ENCODE measurements at regions not wholly inside any gene's neighbourhood (a gene's known extent, or its start where the extent isn't known, plus 50 kb on each side); places are given as distances from the start of the nearest gene placed in this dataset.

DNA sequence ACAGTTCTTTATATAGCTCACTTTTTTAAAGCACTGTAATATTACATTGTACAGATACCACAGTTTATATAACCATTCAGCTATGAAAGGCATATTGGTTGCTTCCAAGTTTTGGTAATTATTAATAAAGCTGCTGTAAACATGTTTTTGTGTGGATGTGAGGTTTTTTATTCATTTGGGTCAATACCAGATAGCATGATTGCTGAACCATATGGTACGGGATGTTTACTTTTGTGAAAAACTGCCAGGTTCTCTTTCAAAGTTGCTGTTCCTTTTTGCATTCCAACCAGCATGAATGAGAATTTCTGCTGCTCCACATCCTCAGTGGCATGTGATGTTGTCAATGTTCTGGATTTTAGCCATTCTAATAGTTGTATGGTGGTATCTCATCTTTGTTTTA is 439.6 kb upstream of the NMUR2 start:
- FAIRE-seq, result no peak
- DNase-seq (ENCODE audit: low spot score in 2 of 2), result no peak

DNA sequence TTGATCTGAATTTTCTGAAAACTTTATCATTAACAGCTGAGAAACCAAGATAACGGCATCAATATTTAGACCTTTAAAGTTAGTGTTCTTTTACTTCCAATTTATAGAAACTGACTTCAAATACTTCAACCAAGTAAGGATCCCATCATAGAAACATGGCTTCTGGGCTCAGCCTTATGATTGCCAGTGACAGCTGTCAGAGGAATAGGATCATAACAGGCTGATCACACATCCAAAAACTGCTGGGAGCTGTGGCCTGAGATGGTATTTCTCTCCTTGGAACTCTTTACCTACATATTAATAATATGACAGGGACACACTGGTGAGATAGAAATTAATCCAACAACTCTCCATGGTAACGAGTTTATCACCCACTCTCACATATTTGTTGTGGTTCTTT is 448.3 kb upstream of the NMUR2 start:
- FAIRE-seq, result no peak
- DNase-seq (ENCODE audit: low spot score in 2 of 2), result no peak

DNA sequence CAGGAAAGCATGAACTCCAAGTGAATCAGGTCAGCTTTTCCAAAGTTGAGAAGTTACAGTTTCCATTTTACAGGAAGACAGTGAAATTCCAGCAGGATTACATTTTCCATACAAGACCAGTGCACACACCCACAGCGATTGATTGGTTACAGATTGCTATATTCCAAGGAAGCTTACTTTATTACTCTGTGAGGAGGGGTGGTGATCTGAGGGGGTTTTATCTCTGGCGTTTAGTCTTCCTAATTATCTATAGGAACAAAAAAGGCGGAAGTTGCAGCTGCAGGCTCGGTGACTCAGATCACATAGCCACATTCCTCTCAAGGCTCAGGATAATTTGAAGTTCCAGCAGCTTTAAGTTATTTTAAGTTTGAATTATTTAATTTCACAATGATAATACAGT is 450.4 kb upstream of the NMUR2 start:
- FAIRE-seq, result no peak
- DNase-seq (ENCODE audit: low spot score in 2 of 2), result no peak

DNA sequence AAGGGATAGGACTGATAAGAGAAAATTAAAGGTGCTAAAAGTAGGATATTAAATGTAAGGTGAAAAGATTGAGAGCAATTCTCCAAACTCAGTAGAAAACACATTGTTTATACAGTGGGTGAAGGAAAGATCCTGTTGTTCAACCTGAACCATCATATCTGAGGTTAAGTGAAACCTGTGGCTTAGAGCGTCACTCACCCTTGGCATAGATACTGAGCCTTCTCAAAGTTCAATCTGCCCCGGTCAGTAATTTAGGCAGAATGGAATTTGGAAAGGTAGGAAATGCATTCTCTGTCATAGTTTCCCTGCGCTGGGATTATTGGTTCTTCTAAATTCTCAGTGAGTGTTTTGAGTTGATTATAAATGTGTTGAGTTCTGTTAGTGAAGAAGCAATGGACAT is 456.2 kb upstream of the NMUR2 start:
- FAIRE-seq (no peak), DNase-seq (ENCODE audit: low spot score in 2 of 2) (no peak)

DNA sequence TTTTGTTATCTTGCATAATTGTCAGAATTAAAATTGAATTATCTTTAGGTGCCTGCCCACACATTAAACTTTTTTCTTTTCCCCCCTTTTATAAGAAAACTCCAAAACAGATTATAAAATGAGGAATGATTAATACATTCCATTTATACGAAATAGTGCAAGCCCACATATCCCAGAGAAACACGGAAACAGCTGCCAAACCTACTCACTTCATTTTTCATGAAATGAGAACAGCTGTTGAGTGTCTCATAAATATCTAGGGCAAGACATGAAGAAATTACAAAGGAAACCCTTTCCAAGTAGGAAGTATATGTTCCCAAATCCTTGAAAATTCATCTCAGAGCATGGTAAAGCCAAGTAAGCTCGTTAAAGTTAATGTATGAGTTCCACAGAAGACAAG is 459.4 kb upstream of the NMUR2 start:
- FAIRE-seq (no peak), DNase-seq (ENCODE audit: low spot score in 2 of 2) (no peak)

DNA sequence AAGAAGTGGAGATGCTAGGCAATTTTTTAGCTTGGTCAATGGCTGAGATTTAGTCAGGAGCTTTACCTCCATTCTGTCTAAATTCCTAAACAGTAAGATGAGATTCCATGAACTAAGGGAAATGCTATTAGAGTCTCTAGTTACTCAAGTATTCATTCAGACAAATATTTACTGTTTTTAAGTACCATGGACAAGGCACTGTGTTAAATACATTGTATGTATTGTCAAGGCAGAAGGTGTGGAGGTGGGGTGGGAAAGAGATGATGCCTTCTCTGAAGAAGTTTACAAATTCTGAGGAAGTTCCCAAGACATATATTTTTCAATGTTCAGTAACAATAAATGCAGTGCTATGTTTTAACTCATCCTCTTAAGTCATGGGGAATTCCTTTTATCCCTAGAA is 459.9 kb upstream of the NMUR2 start:
- DNase-seq (ENCODE audit: low spot score in 2 of 2), result no peak
- no peak for FAIRE-seq

DNA sequence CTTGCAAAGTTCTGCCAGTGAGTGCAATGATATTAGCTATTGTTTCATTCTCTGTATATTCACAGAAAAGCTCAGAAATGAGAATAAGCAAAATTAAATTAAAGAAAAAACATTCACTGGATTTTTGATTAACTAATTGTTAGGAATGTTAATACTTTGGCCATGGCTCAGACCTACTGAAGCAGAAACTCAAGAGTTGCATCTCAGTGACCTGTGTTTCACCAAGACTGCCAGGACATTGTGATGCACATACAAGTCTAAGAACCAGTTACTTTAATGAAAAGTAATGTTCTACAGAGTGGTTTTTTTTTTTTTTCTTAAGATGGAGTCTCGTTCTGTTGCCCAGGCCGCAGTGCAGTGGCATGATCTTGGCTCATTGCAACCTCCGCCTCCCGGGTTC is 464.9 kb upstream of the NMUR2 start:
- no peak for FAIRE-seq

DNA sequence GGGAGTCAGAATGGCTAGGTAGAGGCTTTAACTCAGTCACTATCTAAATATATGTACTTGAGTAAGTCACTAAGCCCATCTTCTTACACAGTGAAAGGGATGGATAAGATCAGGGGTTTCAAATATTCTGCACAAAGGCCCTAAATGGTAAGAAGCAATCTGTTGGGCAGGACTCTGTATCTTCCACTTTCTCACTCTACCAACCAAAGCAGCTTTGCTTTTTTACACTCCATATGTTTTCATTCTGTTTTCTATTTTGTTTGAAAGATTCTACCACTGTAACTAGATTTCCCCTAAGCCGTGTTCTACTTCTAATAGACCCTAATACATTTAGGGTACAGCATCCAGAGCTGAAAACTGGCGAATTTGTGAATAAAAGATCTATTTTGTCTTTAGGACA is 477.5 kb upstream of the NMUR2 start:
- no peak for FAIRE-seq

More for the DNA sequence above, 464.9 kb upstream of the NMUR2 start:
- no peak for DNase-seq (ENCODE audit: low spot score in 2 of 2)

DNA sequence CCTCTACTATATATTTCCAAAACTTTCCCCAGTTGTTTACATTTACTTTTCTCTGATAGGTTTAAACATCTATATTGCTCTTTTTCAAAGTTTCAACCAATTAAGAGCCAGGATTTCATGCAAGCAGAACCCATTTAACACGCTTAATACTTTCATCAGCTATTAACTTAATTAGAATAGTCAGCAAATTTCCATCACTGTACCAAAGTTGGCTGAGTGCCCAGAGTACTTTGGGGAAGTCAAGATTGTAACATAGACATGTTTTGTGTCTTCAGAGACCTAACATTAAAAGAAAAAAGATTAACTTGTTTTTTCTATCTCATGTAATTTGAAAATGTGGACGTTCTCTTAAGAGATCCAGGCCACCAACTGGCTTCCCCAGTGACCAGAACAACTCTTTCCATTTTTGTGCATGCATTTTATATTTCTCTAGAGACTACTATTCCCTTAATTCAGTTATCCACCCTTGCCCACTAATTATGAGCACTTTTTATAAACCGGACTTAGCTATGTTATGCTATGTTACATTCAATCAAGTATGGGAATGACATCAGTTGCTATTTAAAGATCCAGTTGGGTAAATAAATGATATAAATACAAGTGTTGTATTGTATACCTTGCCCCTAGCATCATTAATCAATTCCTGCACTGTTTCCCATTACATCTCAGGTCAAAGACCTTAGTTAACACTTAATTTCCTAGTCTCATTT is 478.1 kb upstream of the NMUR2 start:
- DNase-seq (ENCODE audit: low spot score in 2 of 2) (no peak), FAIRE-seq (no peak)

More for the DNA sequence above, 477.5 kb upstream of the NMUR2 start:
- DNase-seq (ENCODE audit: low spot score in 2 of 2), result no peak

DNA sequence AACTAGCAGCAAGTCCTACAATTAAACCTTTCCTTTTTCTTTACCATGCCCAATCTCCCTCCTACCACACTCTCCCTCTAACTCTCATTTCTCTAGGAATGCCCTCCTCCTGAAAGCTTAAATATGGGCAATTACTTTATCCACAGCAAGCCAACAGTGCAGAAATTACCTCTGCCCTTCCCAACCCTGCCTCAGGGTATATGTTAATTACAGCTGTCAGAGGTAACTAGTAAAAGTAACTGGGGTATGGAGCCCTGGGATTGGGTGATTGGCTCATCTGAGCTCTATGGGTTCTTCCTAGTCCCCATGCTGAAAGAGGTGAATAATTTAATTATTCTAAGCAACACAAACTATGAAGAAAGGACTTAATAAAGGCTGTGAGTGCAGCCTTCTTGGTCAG is 478.9 kb upstream of the NMUR2 start:
- DNase-seq (ENCODE audit: low spot score in 2 of 2), result no peak
- FAIRE-seq, result no peak

DNA sequence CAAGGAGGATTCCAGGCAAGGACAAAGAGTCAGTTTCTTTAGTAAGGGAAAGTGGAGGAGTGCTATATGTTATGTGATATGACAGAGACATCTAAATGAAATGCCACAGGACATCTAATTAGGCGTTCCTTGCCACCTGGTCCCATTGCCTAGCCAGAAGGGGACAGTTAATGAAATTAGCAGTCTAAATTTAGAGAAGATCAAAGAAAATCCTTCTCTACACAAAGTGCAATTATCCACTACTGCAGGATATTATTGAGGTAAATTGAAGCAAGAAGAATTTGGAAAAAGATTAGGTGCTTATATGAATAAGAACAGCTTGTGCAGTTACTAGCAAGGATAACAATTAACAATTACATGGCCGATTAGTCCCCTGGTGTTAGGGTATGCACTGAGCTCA is 495.3 kb upstream of the NMUR2 start:
- no peak for DNase-seq (ENCODE audit: low spot score in 2 of 2)
- FAIRE-seq, result no peak

DNA sequence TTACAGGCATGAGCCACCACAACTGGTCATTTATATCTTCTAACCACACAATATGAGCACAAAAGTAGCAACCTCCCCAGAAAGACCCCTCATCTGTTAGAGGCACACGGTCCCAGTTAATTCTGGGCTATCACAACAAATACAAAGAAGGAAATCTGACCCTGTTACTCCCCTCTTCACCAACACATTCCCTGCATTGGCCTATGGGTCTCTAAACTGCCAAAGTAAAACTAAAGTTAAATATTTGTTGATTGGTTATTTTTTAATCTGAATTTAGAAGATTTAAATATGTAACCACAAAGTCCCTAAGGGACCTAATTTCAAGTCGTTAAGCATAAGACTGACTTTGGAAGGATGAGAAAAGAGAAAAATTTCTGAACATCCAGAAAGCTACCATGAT is 496.7 kb upstream of the NMUR2 start:
- FAIRE-seq (no peak), DNase-seq (ENCODE audit: low spot score in 2 of 2) (no peak)

DNA sequence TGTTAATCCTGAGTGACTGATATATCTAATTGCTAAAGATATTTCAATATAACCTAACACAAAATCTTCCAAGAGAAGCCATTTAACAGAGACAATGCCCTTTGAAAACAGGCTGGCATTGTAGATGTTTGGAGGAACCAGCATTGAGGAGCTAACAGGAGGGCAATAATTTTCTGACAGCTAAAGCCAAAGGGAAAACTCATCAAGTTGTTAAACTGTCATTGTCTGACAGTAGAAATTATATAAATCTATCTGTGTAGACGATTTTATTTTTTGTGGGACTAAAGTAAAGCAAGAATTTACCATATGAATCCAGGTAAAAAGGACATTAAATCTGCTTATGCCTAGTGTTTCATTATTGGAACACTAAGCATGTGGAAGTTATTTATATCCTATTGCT is 500.2 kb upstream of the NMUR2 start:
- no peak for FAIRE-seq

DNA sequence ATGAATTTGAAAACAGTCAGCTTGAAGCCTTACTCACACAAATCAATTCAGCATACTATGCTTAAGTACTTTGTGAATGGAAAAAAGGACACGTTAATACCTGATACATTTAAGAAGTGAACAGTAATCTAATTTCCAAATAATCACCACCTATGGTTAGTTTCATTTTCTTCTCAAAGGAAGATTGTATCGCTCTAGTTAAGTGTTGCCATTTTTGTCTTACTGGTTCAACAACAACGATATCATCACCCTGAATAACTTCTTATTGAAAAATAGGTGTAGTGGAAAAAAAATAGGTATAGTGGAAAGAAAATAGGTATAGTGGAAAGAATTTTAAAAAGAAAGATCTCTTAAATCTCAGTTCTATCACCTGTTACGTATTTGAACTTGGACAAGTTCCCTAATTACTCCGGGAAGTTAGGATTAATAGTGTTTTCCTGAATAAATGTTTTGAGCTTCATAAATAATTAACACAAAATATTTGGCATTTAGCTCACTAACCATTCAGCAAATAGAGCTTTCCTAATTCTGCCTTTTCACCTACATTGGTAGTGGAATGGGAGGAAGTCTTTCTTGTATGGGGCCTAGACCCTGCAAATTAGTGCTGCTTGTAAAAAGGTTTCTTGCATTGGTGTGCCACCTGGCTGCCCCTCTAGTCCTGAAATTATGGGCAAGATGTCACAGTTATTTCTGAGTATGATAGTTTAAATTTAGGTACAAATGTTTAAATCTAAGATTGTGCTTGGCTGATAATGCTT is 502.6 kb upstream of the NMUR2 start:
- no peak for FAIRE-seq

More for the DNA sequence above, 500.2 kb upstream of the NMUR2 start:
- DNase-seq (ENCODE audit: low spot score in 2 of 2), result no peak

DNA sequence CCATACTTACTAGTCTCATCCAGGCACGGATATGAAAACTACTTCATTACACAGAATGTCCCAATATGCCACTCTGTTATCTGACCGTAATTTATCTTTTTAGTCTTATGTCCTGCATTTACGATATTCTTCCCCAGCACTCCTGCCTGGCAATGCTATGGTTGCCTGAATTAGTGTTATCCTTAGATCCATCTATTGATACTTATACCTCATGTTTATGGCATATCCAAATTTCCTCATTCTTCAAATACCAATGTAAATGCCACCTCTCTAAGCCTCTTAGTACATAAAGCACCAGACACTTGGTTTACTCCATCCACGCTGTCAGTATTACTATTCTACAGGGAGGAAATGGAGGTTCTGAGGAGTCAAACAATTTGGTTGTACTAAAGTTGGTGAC is 507.8 kb upstream of the NMUR2 start:
- DNase-seq (ENCODE audit: low spot score in 2 of 2) (no peak), FAIRE-seq (no peak)

More for the DNA sequence above, 502.6 kb upstream of the NMUR2 start:
- no peak for DNase-seq (ENCODE audit: low spot score in 2 of 2)

DNA sequence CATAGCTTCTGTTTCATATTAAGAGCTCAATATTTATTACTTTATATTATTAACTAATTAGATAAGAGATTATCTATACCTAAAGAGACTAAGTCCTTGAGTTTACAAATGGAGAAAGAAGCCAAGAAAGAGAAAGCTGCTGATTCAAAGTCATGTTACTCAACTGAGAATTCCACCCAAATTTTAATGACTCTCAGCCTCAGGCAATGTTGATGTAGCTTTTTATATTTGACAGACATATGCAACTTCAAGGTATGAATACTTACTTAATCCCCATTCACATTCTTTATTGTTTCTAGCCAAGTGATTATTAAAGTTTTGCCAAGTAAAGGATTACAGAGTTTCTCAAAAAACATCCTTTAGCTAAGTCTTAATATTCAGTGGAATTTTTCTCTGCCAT is 527.5 kb upstream of the NMUR2 start:
- no peak for FAIRE-seq
- no peak for DNase-seq (ENCODE audit: low spot score in 2 of 2)

DNA sequence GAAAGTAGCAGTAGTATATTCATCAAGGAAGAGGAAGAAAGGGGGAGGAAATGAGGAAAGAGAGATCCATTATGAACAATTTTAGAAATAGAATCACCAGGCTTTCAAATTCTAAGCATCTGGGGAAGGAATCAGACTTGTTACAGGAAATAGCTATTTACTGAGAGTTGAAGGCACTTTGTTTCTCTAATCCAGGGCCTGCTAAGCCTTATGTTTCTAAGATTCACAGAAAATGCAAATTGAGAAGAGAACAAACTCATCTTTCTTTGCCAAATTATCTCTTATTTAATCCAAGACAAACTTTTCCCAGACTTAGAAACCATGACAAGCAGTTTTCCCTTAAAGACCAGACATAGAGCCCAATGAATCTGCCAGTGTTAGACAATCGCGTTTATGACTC is 528.0 kb upstream of the NMUR2 start:
- FAIRE-seq, result no peak

DNA sequence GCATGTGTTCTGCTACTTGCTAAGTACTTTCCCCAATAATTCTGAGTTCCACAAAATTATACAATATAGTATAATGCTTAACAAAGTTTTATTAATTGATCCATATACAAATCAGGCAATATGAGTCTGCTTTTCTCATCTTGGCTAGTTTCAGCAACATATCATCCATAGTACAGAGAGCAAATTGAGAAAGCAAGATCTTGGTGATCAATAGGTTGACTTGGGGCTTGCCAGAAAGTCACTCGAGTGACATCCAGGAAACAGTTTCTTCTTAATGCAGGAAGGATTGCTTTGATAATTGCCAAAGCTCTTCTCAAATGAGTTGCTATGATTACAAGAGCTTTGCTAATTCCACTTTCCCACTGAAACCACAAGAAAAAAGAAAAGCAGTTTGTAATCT is 533.6 kb upstream of the NMUR2 start:
- no peak for DNase-seq (ENCODE audit: low spot score in 2 of 2)
- no peak for FAIRE-seq

More for the DNA sequence above, 528.0 kb upstream of the NMUR2 start:
- DNase-seq (ENCODE audit: low spot score in 2 of 2), result no peak

DNA sequence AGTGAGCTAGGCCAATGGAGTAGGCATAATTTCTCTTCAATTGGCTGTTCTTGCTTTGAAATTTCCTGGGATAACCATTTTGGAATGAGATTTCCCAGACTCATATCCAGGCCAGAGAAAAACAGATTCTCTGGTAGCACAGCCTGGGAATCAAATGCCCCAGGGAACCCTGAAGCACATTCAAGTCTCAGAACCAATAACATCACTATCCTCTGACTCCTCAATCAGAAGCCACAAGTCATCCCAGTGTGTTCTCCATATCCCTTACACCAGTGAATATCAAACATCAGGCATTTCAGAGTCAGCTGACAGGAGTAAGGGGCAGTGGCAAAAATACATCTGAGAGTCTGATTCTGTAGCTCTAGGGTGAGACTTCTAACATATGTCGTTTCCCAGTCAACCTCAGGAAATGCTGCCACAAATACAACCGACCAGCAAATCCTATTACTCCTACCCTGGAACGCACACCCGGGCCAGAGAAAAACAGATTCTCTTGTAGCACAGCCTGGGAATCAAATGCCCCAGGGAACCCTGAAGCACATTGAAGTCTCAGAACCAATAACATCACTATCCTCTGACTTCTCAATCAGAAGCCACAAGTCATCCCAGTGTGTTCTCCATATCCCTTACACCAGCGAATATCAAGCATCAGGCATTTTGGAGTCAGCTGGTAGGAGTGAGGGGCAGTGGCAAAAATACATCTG is 537.7 kb upstream of the NMUR2 start:
- DNase-seq (ENCODE audit: low spot score in 2 of 2) (no peak), FAIRE-seq (no peak)

DNA sequence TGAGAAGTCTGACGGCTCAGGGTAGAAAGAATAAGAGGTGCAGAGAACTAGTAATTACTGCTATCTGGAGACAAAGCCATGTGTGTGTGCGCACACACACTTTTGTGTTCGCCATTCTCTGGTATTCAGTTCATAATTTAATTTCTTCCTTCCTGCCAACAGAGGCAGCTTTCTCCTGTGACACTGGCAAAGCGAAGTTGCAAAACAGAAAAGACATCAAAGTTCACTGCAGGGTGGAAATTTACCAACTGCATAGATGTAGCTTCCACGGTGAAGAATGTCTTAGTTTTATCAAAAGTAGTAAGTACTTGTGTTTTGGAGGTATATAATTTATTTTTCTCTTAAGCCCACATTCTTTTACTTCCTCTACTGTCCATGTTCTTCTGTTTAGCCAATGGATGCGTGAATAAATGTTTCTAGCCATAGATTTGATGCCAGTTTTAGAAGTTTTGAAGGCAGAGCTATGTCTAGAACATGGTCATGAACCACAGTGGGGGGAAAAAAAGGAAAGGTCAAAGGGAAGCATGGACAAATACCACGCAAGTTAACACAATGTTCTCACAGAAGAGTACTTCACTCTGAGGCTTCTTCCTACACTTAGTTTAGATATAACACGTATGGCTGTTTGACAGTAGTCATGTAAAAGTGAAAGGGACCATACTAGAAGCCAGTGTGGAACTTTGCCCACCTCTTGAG is 536.5 kb upstream of the GRIA1 start:
- no peak for FAIRE-seq
- no peak for DNase-seq (ENCODE audit: low spot score in 2 of 2)
